ENCODE measurements at regions not wholly inside any gene's neighbourhood (a gene's known extent, or its start where the extent isn't known, plus 50 kb on each side); places are given as distances from the start of the nearest gene placed in this dataset.

GRCh38 chr2:136182315-136182714 lies 64.4 kb upstream of the CXCR4 start:
- DNase-seq (ENCODE audit: low read depth), result no peak

GRCh38 chr2:136179602-136179975 lies 61.6 kb upstream of the CXCR4 start:
- no peak for DNase-seq (ENCODE audit: low read depth)

GRCh38 chr2:136178941-136179601 lies 61.1 kb upstream of the CXCR4 start:
- DNase-seq (ENCODE audit: low read depth), result no peak

GRCh38 chr2:136175868-136176267 lies 57.9 kb upstream of the CXCR4 start:
- DNase-seq (ENCODE audit: low read depth), result no peak

GRCh38 chr2:136175466-136175865 lies 57.5 kb upstream of the CXCR4 start:
- DNase-seq (ENCODE audit: low read depth), result no peak

- DNase-seq (ENCODE audit: low read depth), result no peak
These were observed 55.2 kb upstream of the CXCR4 start for GRCh38 chr2:136173126-136173525.

GRCh38 chr2:136171223-136171622 lies 53.3 kb upstream of the CXCR4 start:
- no peak for DNase-seq (ENCODE audit: low read depth)

- DNase-seq (ENCODE audit: low read depth), result no peak
These were observed 50.8 kb upstream of the CXCR4 start for GRCh38 chr2:136168720-136169119.

- DNase-seq (ENCODE audit: low read depth), result no peak
These were observed 49.9 kb upstream of the CXCR4 start for GRCh38 chr2:136167721-136168475.

All from stimulated activated CD4-positive, alpha-beta T cell treated with anti-CD3 and anti-CD28 coated beads, Interleukin-2, amount 100 ng/mL, for 4 hours (primary cell).